HEK293 (cell line): ENCODE measurements at regions not wholly inside any gene's neighbourhood (a gene's known extent, or its start where the extent isn't known, plus 50 kb on each side); places are given as distances from the start of the nearest gene placed in this dataset.

Experiments used
- CTCF ChIA-PET: fragments of 350-600 bp; formaldehyde crosslinking; extraction: SDS; loops from one replicate; lab custom pipeline; 2021; ENCODE audit warnings: antibody characterized with exemption; lab: Yijun Ruan, JAX
- POLR2A ChIA-PET: fragments of 300-600 bp; formaldehyde crosslinking; extraction: SDS; loops from one replicate; lab custom pipeline; 2020; ENCODE audit warnings: antibody characterized with exemption, inconsistent platforms; lab: Yijun Ruan, JAX
- H3K27ac ChIP-seq: fragments of 200-500 bp; sonication (Bioruptor generic); 2 replicates; pipeline ENCODE4 v1.5.1; 2014; ENCODE audit warnings: low read depth, low read length, control low read depth, inconsistent platforms; ENCODE audit errors: extremely low read depth
- H3K36me3 ChIP-seq, 2 experiments: fragments of 200-500 bp in 1 of 2; sonication (Bioruptor generic) in 1 of 2; 1 replicate in 1 of 2; 2 replicates in 1 of 2; pipeline ENCODE4 v1.5.1; 2014 to 2017; ENCODE audit warnings: inconsistent platforms in 2 of 2, low read length in 2 of 2; ENCODE audit not compliant: control insufficient read depth in 2 of 2, insufficient read depth in 1 of 2
- H3K4me1 ChIP-seq: fragments of 200-500 bp; sonication (Bioruptor generic); 2 replicates; pipeline ENCODE4 v1.5.1; 2014; ENCODE audit warnings: mild to moderate bottlenecking, low read length, inconsistent platforms; ENCODE audit not compliant: control insufficient read depth, insufficient read depth
- H3K4me3 ChIP-seq: 2 replicates; pipeline ENCODE4 v1.5.1; 2011; ENCODE audit warnings: low read depth, mild to moderate bottlenecking, control low read depth, low read length, moderate library complexity
- H3K9me3 ChIP-seq: fragments of 200-500 bp; sonication (Bioruptor generic); 2 replicates; pipeline ENCODE4 v1.5.1; 2014; ENCODE audit warnings: low read depth, low read length, inconsistent platforms; ENCODE audit not compliant: control insufficient read depth, insufficient read depth
- BCL11B ChIP-seq: fragments of 450-650 bp; formaldehyde crosslinking; IDR thresholded peaks from 2 replicates; pipeline ENCODE4 v1.5.1; 2016; ENCODE audit warnings: low read depth, missing biosample characterization, missing genetic modification characterization
- INSM2 ChIP-seq: fragments of 450-650 bp; formaldehyde crosslinking; IDR thresholded peaks from 2 replicates; pipeline ENCODE4 v1.5.1; 2016; ENCODE audit warnings: missing biosample characterization, missing genetic modification characterization
- MYNN ChIP-seq: fragments of 450-650 bp; formaldehyde crosslinking; IDR thresholded peaks from 2 replicates; pipeline ENCODE4 v1.5.1; 2016; ENCODE audit warnings: missing biosample characterization, missing genetic modification characterization, borderline replicate concordance
- MZF1 ChIP-seq: fragments of 450-650 bp; formaldehyde crosslinking; IDR thresholded peaks from 2 replicates; pipeline ENCODE4 v1.5.1; 2017; ENCODE audit warnings: missing biosample characterization, missing genetic modification characterization, borderline replicate concordance
- OSR2 ChIP-seq: fragments of 450-650 bp; formaldehyde crosslinking; IDR thresholded peaks from 2 replicates; pipeline ENCODE4 v1.5.1; 2016; ENCODE audit warnings: missing biosample characterization, missing genetic modification characterization
- SALL2 ChIP-seq: fragments of 450-650 bp; formaldehyde crosslinking; IDR thresholded peaks from 2 replicates; pipeline ENCODE4 v1.5.0; 2017; ENCODE audit warnings: missing biosample characterization, mild to moderate bottlenecking, missing genetic modification characterization, borderline replicate concordance
- SCRT1 ChIP-seq: fragments of 450-650 bp; formaldehyde crosslinking; IDR thresholded peaks from 2 replicates; pipeline ENCODE4 v1.5.1; 2016; ENCODE audit warnings: missing biosample characterization, missing genetic modification characterization, borderline replicate concordance
- ZBTB7A ChIP-seq: fragments of 450-650 bp; formaldehyde crosslinking; IDR thresholded peaks from 2 replicates; pipeline ENCODE4 v1.5.1; 2016; ENCODE audit warnings: low read depth, missing biosample characterization, missing genetic modification characterization
- ZNF23 ChIP-seq: fragments of 450-650 bp; formaldehyde crosslinking; IDR thresholded peaks from 2 replicates; pipeline ENCODE4 v1.5.1; 2016; ENCODE audit warnings: missing biosample characterization, missing genetic modification characterization, borderline replicate concordance
- ZNF510 ChIP-seq: fragments of 450-650 bp; formaldehyde crosslinking; IDR thresholded peaks from 2 replicates; pipeline ENCODE4 v1.5.1; 2018; ENCODE audit warnings: mild to moderate bottlenecking, missing genetic modification characterization, missing biosample characterization; ENCODE audit not compliant: insufficient replicate concordance
- ZNF549 ChIP-seq: fragments of 450-650 bp; IDR thresholded peaks from 2 replicates; pipeline ENCODE4 v1.5.1; 2018; ENCODE audit warnings: missing biosample characterization, missing genetic modification characterization, mild to moderate bottlenecking, inconsistent platforms, moderate library complexity
- ZNF747 ChIP-seq: fragments of 450-650 bp; formaldehyde crosslinking; IDR thresholded peaks from 2 replicates; pipeline ENCODE4 v1.5.1; 2016; ENCODE audit warnings: missing biosample characterization, missing genetic modification characterization
- ZNF792 ChIP-seq: fragments of 450-650 bp; formaldehyde crosslinking; IDR thresholded peaks from 2 replicates; pipeline ENCODE4 v1.5.1; 2016; ENCODE audit warnings: missing biosample characterization, missing genetic modification characterization
- TF ChIP-seq, protein P1 (sequence below): fragments of 450-650 bp; formaldehyde crosslinking; IDR thresholded peaks from 2 replicates; pipeline ENCODE4 v1.5.1; 2016; ENCODE audit warnings: missing biosample characterization, missing genetic modification characterization, borderline replicate concordance
- TF ChIP-seq, protein P2 (sequence below): fragments of 450-650 bp; formaldehyde crosslinking; IDR thresholded peaks from 2 replicates; pipeline ENCODE4 v1.5.1; 2016; ENCODE audit warnings: missing biosample characterization, missing genetic modification characterization
- TF ChIP-seq, protein P3 (sequence below): fragments of 450-650 bp; formaldehyde crosslinking; IDR thresholded peaks from 2 replicates; pipeline ENCODE4 v1.5.1; 2016; ENCODE audit warnings: missing biosample characterization, missing genetic modification characterization

DNA sequence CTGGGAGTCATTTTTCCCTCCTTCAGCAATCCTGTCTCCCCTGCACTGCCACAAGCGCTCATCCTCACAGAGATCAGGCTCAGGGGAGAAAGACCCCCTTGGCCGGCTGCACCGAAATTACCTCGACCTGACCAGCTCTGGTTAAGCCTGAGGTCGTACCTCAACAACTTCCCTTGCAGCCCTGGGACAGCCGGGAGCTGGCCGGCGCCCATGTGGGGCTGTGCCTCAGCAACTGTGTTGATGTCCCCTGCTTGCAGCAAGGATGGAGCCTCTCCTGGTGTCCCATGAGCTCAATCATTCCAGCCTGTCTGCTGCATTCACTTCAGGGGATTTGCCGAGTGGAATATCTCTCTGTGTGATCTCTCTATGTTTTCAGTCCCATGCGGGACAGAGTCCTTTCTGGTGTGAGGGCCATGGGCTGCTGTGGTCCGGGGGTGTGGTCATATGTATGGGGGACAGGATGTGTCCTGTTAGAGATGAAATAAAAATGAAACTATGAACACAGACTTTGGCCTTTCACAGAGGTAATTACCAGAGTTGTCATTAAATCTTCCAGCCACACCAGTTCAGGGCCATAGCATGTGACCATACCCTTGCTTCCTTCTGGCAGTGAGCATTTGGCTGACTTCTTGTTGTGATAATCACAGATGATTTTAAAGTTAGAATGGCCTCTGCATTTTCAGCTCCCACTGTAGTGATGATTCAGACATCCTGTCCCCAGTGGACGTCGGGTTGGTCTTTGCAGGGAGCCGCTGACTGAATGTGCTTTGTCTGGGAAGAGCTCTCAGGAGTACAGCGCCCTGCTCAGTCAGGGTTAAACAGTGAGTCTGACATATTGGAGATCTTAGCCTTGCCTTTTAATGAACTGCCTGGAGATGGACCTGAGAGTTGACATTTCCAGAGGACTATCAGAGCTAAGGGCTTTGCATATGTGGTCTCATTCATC is 405.9 kb downstream of the AACS start:
- POLR2A ChIA-PET = no interaction called here
- H3K27ac ChIP-seq = no peak overlapping the region
- CTCF ChIA-PET = interaction anchor here (0.6 kb wide), 1 partner anchor 68 kb away, joined by 3 read pairs; no protein-coding TSS in a partner anchor
- H3K4me1 ChIP-seq = no peaks in the 10 kb centered on the region
- no peaks in the 10 kb centered on the region for H3K36me3 ChIP-seq
- no peak overlapping the region for H3K4me3 ChIP-seq
- no peaks in the 10 kb centered on the region for H3K9me3 ChIP-seq
- TF ChIP-seq, protein P1, sequence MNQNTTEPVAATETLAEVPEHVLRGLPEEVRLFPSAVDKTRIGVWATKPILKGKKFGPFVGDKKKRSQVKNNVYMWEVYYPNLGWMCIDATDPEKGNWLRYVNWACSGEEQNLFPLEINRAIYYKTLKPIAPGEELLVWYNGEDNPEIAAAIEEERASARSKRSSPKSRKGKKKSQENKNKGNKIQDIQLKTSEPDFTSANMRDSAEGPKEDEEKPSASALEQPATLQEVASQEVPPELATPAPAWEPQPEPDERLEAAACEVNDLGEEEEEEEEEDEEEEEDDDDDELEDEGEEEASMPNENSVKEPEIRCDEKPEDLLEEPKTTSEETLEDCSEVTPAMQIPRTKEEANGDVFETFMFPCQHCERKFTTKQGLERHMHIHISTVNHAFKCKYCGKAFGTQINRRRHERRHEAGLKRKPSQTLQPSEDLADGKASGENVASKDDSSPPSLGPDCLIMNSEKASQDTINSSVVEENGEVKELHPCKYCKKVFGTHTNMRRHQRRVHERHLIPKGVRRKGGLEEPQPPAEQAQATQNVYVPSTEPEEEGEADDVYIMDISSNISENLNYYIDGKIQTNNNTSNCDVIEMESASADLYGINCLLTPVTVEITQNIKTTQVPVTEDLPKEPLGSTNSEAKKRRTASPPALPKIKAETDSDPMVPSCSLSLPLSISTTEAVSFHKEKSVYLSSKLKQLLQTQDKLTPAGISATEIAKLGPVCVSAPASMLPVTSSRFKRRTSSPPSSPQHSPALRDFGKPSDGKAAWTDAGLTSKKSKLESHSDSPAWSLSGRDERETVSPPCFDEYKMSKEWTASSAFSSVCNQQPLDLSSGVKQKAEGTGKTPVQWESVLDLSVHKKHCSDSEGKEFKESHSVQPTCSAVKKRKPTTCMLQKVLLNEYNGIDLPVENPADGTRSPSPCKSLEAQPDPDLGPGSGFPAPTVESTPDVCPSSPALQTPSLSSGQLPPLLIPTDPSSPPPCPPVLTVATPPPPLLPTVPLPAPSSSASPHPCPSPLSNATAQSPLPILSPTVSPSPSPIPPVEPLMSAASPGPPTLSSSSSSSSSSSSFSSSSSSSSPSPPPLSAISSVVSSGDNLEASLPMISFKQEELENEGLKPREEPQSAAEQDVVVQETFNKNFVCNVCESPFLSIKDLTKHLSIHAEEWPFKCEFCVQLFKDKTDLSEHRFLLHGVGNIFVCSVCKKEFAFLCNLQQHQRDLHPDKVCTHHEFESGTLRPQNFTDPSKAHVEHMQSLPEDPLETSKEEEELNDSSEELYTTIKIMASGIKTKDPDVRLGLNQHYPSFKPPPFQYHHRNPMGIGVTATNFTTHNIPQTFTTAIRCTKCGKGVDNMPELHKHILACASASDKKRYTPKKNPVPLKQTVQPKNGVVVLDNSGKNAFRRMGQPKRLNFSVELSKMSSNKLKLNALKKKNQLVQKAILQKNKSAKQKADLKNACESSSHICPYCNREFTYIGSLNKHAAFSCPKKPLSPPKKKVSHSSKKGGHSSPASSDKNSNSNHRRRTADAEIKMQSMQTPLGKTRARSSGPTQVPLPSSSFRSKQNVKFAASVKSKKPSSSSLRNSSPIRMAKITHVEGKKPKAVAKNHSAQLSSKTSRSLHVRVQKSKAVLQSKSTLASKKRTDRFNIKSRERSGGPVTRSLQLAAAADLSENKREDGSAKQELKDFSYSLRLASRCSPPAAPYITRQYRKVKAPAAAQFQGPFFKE (tag by site-specific recombination) = no peak
- TF ChIP-seq ZBTB7A (tag by site-specific recombination) (no peak), ZNF747 (tag by site-specific recombination) (no peak), ZNF510 (tag by site-specific recombination) (no peak), ZNF792 (tag by site-specific recombination) (no peak), MYNN (no peak), MZF1 (tag by site-specific recombination) (no peak), OSR2 (tag by site-specific recombination) (no peak), INSM2 (tag by site-specific recombination) (no peak), SALL2 (tag by site-specific recombination) (no peak), ZNF549 (tag by site-specific recombination) (no peak), ZNF23 (tag by site-specific recombination) (no peak), BCL11B (tag by site-specific recombination) (no peak), SCRT1 (no peak)
- TF ChIP-seq, protein P2, sequence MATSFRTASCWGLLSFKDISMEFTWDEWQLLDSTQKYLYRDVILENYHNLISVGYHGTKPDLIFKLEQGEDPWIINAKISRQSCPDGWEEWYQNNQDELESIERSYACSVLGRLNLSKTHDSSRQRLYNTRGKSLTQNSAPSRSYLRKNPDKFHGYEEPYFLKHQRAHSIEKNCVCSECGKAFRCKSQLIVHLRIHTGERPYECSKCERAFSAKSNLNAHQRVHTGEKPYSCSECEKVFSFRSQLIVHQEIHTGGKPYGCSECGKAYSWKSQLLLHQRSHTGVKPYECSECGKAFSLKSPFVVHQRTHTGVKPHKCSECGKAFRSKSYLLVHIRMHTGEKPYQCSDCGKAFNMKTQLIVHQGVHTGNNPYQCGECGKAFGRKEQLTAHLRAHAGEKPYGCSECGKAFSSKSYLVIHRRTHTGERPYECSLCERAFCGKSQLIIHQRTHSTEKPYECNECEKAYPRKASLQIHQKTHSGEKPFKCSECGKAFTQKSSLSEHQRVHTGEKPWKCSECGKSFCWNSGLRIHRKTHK (tag by site-specific recombination) = no peak
- TF ChIP-seq, protein P3, sequence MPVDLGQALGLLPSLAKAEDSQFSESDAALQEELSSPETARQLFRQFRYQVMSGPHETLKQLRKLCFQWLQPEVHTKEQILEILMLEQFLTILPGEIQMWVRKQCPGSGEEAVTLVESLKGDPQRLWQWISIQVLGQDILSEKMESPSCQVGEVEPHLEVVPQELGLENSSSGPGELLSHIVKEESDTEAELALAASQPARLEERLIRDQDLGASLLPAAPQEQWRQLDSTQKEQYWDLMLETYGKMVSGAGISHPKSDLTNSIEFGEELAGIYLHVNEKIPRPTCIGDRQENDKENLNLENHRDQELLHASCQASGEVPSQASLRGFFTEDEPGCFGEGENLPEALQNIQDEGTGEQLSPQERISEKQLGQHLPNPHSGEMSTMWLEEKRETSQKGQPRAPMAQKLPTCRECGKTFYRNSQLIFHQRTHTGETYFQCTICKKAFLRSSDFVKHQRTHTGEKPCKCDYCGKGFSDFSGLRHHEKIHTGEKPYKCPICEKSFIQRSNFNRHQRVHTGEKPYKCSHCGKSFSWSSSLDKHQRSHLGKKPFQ (tag by site-specific recombination) = no peak
- TF ChIP-seq, all 188 proteins: peak for 0
